ENCODE measurements at regions not wholly inside any gene's neighbourhood (a gene's known extent, or its start where the extent isn't known, plus 50 kb on each side); places are given as distances from the start of the nearest gene placed in this dataset.

GRCh38 chr4:175282407-175282806 is 364.2 kb downstream of the ADAM29 start:
- TF ChIP-seq CTCF (conservative IDR thresholded peaks at IDR 0.05; ENCODE audit: low read depth, low read length) (no peak), EZH2 (IDR thresholded peaks at IDR 0.05; ENCODE audit: borderline replicate concordance, low read depth, low read length, poor library complexity, severe bottlenecking) (no peak)
